Caki2 (cell line): ENCODE measurements at regions not wholly inside any gene's neighbourhood (a gene's known extent, or its start where the extent isn't known, plus 50 kb on each side); places are given as distances from the start of the nearest gene placed in this dataset.

Experiments used
- DNase-seq: peaks from one replicate; pipeline ENCODE4 v3.0.0-alpha.2; 2015; ENCODE audit warnings: low read depth
- in situ Hi-C: cut with HindIII; loops from 2 replicates; pipeline ENCODE4 v1.10.0; 2016; ENCODE audit warnings: low sequenced_read_pairs, low pct_unique_long_range_greater_than_20kb, mixed read lengths

DNA sequence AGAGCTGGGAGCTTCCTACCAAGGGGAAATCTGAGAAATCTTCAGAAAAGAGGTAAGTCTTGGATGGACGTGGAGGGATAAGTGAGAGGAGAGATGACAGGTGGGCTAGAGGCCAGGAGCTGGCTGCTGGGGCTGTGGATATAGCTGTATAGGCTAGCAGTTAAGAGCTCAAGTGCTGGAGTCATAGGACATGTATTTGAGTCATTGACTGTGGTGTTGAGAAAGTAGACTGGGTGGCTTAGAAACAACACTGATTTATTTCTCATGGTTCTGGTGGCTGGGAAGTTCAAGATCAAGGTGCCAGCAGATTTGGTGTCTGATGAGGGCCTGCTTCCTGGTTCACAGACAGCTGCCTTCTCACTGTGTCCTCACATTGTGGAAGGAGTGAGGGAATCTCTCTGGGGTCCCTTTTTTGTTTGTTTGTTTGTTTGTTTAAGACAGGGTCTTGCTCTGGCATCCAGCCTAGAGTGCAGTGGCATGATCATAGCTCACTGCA lies 151.1 kb upstream of the FUT8 start:
- no peak for DNase-seq
- in situ Hi-C loops: no loop called here

DNA sequence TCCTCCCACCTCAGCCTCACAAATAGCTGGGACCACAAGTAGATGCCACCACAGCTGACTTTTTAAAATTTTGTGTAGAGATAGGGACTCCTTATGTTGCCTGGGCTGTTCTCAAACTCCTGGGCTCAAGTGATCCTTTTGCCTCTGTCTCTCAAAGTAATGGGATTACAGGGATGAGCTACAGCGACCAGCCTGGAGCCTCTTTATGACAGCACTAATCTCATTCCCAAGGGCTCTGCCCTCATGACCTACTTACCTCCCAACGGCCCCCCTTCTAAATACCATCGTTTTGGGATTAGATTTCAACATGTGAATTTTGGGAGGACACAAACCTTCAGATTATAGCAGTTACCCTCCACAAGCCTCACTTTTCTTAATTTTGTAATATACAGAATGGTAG lies 150.6 kb upstream of the FUT8 start:
- in situ Hi-C loops: no loop called here
- DNase-seq: no peak

DNA sequence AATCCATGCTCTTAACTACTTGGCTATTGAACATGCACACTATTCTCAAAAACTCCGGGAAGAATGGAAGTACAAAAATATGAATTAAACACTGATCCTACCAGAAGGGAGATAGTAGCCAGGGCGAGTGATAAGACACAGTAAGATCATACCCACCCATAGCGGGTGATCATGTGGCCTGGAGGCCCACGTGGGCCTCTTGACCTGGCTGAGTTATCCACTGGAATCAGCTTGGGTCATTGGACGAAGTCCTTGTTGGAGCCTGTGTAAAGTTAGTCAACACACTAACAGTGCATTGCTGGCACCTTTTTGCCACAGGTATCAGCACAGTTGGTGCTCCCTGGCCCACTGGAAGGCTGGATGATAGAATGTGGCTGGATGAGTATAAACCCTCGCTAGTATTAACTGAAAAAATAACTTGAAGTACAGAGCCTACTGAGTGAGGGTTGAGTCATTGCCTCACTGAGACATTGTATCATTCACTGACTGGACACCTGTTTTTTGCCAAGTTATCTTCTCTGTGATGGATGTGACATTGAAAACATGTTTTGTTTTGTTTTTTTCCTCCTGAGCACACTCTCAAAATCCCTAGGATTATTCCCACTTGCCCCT lies 149.2 kb upstream of the FUT8 start:
- in situ Hi-C loops: no loop called here
- no peak for DNase-seq

DNA sequence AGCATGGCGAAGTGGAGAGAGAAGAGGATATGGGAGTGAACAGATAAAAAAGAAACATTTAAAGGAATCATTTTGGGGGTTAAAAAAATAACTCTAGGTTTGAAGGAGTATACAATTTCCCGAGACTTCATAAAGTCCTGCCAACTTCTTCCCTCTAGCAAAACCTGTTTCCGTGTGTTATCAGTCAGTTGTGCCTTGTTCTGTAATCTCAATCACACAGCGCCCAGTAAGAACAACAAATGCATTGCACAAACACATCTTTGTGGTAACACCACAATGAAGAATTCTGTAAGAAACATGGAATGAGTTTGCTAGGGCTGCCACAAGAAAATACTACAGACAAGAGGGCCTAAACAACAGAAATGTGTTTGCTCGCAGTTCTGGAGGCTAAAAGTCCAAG lies 144.7 kb upstream of the FUT8 start:
- in situ Hi-C loops: no loop called here
- no peak for DNase-seq

DNA sequence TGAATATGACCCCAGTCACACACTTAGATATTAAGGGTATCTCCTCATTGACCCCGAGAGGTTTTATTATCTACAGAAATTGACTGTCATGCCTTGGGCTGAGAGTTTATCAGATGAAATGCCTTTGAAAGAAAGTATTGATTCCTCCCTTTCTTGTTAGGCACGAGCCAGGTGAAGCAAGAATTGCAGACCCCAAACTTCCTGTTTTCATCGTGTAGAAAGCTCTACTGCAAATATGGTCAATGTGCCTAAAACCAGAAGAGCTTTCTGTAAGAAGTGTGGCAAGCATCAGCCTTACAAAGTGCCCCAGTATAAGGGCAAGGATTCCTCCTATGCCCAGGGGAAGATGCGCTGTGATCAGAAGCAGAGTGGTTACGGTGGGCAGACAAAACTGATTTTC lies 143.9 kb upstream of the FUT8 start:
- in situ Hi-C loops: no loop called here
- DNase-seq: no peak

DNA sequence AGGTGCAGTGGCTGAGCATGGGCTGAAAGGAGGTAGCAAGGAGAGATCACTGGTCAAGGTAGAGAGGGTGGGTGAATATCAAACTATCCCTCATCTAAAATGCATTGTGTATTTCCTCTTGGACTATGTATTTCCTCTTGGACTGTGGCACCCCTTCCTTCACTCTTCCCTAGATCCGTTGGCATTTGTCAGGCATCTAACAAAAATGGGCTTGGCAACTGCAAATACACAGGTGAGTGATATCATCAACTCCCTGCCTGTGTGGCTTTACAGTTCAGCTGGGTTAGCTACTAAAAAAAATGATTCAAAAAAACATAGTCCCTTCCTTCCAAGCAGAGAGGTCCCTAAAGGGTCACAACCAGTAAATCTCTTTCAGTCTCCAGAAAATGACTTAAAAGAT lies 142.8 kb upstream of the FUT8 start:
- in situ Hi-C loops: no loop called here
- DNase-seq: no peak

DNA sequence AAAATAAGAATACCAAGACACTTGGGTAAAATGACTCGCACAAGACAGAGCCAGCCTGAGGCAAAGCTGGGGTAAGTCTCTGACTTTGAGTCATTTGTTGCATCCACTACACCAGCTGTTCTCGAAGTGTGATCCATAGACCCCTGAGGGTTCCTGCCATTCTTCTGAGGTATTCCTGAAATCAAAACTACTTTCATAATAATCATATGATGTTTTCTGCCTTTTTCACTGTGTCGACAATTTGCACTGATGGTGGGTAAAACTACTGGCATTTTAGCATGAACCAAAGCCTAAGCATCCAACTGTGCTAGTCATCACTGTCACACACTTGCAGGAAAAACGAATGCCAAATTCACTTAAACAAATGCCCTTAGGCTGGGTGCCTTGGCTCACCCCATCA lies 135.5 kb upstream of the FUT8 start:
- in situ Hi-C loops: no loop called here
- DNase-seq: no peak

DNA sequence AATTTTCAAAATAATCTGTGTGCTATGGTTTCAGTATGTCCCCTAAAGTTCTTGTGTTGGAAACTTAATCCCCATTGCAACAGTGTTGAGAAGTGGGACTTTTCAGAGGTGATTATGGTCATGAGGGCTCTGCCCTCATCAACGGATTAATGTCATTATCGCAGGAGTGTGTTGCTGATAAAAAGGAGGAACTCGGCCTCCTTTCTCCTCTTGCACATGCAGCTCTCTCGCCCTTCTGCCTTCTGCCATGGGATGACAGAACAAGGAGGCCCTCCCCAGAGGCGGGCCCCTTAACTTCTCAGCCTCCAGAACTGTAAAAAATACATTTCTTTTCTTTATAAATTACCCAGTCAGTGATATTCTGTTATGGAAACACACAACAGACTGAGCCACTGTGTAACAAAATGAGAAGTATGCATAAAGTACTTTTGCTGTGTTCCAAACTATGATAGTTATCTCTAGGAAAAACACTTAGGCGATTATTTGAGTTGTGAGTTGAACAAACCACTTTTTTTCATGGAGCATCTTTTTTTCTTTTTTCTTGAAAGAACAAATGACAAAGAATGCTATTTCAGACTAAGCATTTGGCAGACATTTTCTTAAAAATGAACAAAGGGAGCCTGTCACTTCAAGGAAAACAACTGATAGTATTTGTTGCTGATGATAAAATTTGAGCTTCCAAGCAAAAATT lies 134.8 kb upstream of the FUT8 start:
- DNase-seq: no peak
- in situ Hi-C loops: no loop called here

DNA sequence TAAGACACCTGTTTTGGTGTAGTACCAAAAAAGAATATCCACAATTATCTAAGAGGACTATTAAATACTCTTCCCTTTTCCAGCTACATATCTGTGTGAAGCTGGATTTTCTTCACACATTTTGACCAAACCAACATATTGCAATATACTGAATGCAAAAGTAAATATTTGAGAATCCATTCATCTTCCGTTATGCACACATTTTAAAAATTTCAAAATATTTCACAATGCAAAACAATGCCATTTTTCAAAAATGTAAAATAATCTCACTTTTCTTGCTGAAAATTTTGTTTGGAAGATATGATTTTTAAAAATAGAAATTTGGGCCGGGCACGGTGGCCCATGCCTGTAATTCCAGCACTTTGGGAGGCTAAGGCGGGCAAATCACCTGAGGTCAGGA lies 133.9 kb upstream of the FUT8 start:
- DNase-seq: no peak
- in situ Hi-C loops: no loop called here

DNA sequence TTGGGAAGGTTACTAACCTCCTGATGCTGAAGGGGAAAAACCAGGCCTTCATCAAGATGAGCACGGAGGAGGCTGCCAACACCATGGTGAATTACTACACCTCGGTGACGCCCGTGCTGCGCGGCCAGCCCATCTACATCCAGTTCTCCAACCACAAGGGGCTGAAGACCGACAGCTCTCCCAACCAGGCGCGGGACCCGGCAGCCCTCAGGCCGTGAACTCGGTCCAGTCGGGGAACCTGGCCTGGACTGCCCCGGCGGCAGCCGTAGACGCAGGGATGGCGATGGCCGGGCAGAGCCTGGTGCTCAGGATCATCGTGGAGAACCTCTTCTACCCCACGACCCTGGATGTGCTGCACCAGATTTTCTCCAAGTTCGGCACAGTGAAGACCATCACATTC lies 133.0 kb upstream of the FUT8 start:
- in situ Hi-C loops: no loop called here
- no peak for DNase-seq

DNA sequence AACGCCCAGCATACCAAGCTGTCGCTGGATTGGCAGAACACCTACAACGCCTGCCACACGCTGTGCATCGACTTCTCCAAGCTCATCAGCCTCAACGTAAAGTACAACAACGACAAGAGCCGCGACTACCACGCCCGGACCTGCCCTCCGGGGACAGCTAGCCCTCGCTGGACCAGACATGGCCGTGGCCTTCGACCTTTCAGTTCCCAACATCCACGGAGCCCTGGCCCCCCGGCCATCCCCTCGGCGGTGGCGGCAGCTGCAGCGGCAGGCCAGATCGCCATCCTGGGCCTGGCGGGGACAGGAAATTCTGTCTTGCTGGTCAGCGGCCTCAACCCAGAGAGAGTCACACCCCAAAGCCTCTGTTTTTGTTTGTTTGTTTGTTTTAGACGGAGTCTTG lies 132.6 kb upstream of the FUT8 start:
- no peak for DNase-seq
- in situ Hi-C loops: no loop called here

DNA sequence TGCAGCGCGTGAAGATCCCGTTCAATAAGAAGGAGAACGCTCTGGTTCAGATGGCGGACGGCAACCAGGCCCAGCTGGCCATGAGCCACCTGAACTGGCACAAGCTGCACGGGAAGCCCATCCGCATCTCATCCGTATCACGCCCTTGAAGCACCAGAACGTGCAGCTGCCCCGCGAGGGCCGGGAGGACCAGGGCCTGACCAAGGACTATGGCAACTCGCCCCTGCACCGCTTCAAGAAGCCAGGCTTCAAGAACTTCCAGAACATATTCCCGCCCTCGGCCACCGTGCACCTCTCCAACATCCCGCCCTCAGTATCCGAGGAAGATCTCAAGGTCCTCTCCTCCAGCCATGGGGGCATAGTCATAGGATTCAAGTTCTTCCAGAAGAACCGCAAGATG lies 131.9 kb upstream of the FUT8 start:
- no peak for DNase-seq
- in situ Hi-C loops: no loop called here

DNA sequence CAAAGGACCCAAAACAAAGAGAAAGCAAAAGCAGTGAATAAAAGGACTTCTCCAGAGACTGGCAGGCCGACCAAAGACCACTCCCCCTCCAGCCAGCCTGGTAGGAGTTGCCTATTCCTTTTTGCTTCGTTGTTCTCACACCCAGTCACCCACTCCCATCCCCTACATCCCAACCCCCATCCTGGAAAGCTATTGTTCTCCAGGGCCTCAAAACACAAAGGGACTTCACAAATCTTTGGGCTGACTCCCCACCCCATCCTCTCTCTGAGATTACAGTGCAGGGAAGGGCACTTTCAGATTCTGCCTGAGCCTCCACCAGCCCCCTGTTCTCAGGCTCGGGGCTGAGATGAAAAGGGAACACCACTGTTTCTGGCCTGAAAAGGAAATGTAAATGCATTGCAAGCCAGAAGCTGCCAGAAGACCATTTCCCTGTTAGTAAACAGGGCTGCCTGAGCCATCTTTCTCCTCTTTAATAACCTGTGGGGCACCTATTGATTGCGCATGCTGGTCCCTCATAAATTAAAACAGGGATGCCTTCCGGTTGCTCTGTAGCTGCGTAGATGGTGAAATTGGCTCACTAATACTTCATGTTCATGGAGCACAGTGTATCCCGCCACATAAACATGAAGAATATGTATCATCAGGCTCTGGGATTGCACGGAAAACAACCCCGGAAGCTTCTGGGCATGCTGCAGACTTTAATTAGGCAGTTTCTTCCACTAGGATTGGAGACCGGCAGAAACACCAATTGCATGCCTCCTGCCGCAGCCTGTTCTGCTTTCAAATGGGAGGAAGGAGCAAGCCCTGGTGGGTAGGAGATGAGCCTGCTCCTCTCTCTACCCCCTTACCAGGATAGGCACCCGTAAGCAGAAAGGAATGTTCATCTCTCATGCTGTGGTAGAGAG lies 130.3 kb upstream of the FUT8 start:
- no peak for DNase-seq
- in situ Hi-C loops: no loop called here

DNA sequence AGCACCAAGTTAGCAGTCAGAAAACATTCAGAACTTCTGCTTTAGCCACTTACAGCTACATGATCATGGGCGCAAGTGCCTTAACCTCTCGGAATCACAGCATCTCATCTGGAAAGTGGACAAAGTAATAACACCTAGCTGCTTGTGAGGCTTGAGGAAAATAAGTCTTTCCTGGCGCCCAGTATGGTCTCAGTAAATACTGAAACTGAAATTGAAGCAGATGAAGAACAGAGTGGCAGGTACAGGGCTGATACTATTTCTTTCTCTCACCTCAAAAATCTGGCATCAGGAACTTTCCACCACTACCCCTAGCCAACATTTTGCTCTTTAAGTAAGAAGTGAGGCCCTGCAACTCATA lies 129.7 kb upstream of the FUT8 start:
- DNase-seq: no peak
- in situ Hi-C loops: no loop called here

DNA sequence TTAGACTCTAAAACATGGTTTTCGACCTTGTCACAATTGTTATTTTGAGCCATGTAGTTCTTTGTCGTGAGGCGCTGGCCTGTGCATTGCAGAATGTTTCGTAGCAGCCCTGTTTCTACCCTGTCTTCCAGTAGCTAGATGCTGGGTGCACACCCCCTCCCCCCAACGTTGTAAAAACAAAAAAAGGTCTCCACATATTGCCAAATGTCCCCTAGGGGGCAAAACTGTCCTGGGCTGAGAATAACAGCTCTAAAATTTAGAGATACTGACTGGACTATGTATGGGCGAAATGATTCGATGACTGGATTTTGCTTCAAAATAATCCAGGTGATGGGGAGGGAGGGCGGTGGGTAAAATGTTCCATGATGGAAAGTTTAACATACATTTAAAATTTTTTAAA lies 126.1 kb upstream of the FUT8 start:
- no peak for DNase-seq
- in situ Hi-C loops: no loop called here

DNA sequence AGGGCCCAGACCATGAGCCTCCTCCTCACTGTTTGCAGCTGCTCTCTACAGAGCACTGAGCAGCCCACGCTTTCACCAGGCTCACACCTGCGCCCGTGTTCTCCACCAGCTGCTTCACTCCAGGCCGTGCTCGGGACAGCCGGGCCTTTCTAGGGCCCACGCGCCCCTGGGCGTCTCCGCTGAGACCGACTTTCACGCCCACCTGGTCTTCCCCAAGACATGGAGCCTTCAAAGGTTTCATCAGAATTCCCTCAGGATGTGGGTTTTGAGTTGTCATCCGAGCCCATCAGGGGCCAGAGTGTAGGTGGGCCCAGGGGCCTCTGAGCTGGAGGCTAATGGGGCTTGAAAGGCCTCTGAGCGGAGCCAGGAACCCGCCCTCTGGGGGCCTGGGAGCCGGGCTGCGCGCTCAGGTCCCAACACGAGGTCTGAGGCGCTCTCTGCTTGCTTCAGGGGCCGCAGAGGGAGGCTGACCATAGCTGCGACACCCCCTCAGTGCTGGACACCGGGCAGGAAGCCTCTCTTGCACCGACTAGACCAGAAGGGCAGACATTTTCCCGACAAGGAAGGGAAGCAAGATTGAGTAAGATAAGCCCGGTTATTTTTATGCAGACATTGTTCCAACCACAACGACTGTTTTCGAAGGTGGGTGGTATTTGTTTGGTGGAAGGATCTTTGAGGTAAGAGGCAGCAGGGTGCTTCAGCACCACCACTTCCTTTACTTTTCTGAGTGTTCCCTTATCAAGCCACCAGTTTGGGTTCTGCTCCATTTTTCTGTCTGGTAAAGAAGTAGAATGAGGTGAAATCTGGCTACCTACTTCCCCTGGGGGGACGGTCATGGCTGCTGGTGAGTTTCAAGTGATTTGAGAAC lies 125.0 kb upstream of the FUT8 start:
- no peak for DNase-seq
- in situ Hi-C loops: no loop called here

DNA sequence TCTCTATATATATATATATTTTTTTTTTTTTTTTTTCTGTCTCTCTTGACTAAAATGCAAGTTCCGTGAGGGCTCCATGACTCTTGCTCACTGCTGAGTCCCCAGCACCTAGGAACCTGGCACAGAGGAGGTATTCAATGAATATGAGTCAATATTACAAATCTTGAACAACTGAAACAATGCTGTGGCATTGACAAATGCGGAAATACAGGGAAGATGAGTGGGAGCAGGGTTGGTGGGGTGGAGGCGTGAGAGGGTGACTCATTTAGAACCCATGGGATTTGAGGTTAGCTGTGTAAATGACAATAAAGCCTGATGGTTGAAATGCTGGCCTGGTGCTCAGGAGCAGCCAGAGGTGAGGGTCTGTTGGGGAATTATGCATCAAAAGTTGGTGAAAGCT lies 121.7 kb upstream of the FUT8 start:
- in situ Hi-C loops: no loop called here
- DNase-seq: no peak

DNA sequence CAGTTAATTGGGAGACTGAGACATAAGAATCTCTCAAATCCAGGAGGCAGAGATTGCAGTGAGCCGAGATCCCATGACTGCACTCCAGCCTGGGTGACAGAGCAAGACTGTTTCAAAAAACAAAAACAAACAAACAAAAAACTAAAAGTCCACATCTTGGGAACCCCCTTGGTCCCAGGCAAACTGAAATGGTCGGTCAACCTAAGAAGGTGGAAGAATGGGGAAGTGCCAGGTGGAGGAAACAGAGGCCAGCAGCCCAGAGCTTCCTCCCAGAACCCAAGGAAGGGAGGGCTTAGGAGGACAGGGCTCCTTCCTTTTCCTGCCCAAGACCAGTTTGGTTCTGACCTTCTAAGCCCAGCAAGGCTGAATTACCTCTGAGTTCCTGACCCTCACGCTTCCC lies 121.0 kb upstream of the FUT8 start:
- no peak for DNase-seq
- in situ Hi-C loops: no loop called here

DNA sequence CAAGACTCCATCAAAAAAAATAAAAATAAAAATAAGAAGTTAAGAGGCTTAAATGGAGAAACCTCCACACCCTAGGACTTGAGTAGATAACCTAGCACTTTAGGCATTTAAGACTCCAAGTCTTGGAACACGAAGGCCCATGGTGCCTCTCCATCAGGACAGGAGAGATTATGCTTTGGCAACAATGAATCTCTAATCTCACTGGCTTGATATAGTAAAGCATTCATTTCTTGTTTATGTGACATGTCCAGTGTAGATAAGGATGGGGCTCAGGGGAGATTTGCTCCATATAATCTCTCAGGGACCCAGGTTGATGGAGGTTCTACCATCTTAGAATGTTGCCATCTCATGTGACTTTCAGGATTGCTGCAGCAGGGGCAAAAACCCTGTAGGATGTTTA lies 117.7 kb upstream of the FUT8 start:
- no peak for DNase-seq
- in situ Hi-C loops: no loop called here
